Osteoblast (primary cell): ENCODE measurements at regions not wholly inside any gene's neighbourhood (a gene's known extent, or its start where the extent isn't known, plus 50 kb on each side); places are given as distances from the start of the nearest gene placed in this dataset.
"Not testable (repeated sequence)": the region's sequence is repeated elsewhere in the genome, so short reads cannot be mapped to it uniquely, and the experiment has no call there.

ENCODE experiments used
- DNase-seq: peaks from one replicate; pipeline ENCODE4 v3.0.0; 2011; ENCODE audit warnings: low spot score, mixed read lengths; ENCODE audit not compliant: insufficient read length; ENCODE audit errors: missing footprints
- H2AFZ ChIP-seq: 2 replicates; pipeline ENCODE4 v1.6.0; 2011; ENCODE audit warnings: mild to moderate bottlenecking, low read length
- H3K27ac ChIP-seq: 2 replicates; pipeline ENCODE4 v1.5.1; 2011; ENCODE audit warnings: mild to moderate bottlenecking, low read depth, low read length, moderate library complexity
- H3K27me3 ChIP-seq: 2 replicates; pipeline ENCODE4 v1.6.0; 2012; ENCODE audit warnings: mild to moderate bottlenecking, control low read depth, inconsistent platforms, low read length, moderate library complexity; ENCODE audit not compliant: insufficient read depth
- H3K36me3 ChIP-seq: 2 replicates; pipeline ENCODE4 v1.5.1; 2011; ENCODE audit warnings: mild to moderate bottlenecking, low read length, control low read depth, moderate library complexity; ENCODE audit not compliant: insufficient read depth
- H3K4me1 ChIP-seq: 2 replicates; pipeline ENCODE4 v1.5.1; 2011; ENCODE audit warnings: mild to moderate bottlenecking, low read length, control low read depth, moderate library complexity; ENCODE audit not compliant: insufficient read depth
- H3K4me2 ChIP-seq: 2 replicates; pipeline ENCODE4 v1.6.0; 2011; ENCODE audit warnings: mild to moderate bottlenecking, low read length; ENCODE audit not compliant: insufficient read depth
- H3K4me3 ChIP-seq: fragments of 200-600 bp; sonication (generic); 3 replicates; pipeline ENCODE4 v1.5.1; 2012; ENCODE audit warnings: mild to moderate bottlenecking, low read length, inconsistent platforms; ENCODE audit not compliant: insufficient read depth
- H3K79me2 ChIP-seq: 2 replicates; pipeline ENCODE4 v1.6.0; 2012; ENCODE audit warnings: mild to moderate bottlenecking, low read length, control low read depth, inconsistent platforms; ENCODE audit not compliant: insufficient read depth
- H3K9me3 ChIP-seq: 2 replicates; pipeline ENCODE4 v1.5.1; 2011; ENCODE audit warnings: low read depth, low read length, control low read depth
- H4K20me1 ChIP-seq: 2 replicates; pipeline ENCODE4 v1.6.0; 2012; ENCODE audit warnings: mild to moderate bottlenecking, low read length, control low read depth; ENCODE audit not compliant: insufficient read depth
- TF ChIP-seq, protein P1 (sequence below): IDR thresholded peaks from 2 replicates; pipeline ENCODE4 v1.5.1; 2011; ENCODE audit warnings: mild to moderate bottlenecking, low read depth, low read length, moderate library complexity; ENCODE audit errors: extremely low read depth

DNA sequence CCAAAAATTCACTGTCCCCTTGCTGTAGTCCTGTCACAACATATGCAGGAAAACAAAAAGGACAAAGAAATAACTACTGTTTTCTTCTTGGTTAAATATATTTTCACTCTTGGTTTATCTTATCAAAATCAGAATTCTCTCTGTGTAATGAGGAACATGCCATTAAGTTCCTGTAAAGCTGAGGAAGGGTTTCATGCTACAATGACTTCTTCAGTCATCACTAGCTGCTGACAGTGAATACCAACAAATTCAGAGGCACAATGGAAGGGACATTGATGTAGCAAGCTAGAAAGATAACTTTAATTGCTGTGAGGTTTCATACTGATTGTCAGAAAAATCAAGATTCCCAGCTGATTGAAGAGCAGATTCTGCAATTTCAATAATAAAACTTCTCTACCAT lies 782.9 kb upstream of the HTR2C start:
- H4K20me1 ChIP-seq = no peaks in the 10 kb centered on the region
- H3K9me3 ChIP-seq = no peaks in the 10 kb centered on the region
- TF ChIP-seq, protein P1, sequence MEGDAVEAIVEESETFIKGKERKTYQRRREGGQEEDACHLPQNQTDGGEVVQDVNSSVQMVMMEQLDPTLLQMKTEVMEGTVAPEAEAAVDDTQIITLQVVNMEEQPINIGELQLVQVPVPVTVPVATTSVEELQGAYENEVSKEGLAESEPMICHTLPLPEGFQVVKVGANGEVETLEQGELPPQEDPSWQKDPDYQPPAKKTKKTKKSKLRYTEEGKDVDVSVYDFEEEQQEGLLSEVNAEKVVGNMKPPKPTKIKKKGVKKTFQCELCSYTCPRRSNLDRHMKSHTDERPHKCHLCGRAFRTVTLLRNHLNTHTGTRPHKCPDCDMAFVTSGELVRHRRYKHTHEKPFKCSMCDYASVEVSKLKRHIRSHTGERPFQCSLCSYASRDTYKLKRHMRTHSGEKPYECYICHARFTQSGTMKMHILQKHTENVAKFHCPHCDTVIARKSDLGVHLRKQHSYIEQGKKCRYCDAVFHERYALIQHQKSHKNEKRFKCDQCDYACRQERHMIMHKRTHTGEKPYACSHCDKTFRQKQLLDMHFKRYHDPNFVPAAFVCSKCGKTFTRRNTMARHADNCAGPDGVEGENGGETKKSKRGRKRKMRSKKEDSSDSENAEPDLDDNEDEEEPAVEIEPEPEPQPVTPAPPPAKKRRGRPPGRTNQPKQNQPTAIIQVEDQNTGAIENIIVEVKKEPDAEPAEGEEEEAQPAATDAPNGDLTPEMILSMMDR = no peak
- H3K27ac ChIP-seq = no peak overlapping the region
- H3K36me3 ChIP-seq = no peaks in the 10 kb centered on the region
- no peak overlapping the region for H3K4me3 ChIP-seq
- H3K27me3 ChIP-seq = peaks cover 7% of the 10 kb centered on the region
- no peak overlapping the region for H3K4me2 ChIP-seq
- H3K4me1 ChIP-seq = no peaks in the 10 kb centered on the region
- H3K79me2 ChIP-seq = no peaks in the 10 kb centered on the region
- no peak for DNase-seq
- H2AFZ ChIP-seq = no peak overlapping the region

- no peaks in the 10 kb centered on the region for H4K20me1 ChIP-seq
- no peak for DNase-seq
- no peaks in the 10 kb centered on the region for H3K9me3 ChIP-seq
- no peaks in the 10 kb centered on the region for H3K36me3 ChIP-seq
- H3K79me2 ChIP-seq = no peaks in the 10 kb centered on the region
- no peak overlapping the region for H3K4me3 ChIP-seq
- H3K4me1 ChIP-seq = no peaks in the 10 kb centered on the region
- no peak overlapping the region for H2AFZ ChIP-seq
- TF ChIP-seq, protein P1 = no peak
- peaks cover 2% of the 10 kb centered on the region for H3K27me3 ChIP-seq
- no peak overlapping the region for H3K4me2 ChIP-seq
- H3K27ac ChIP-seq = no peak overlapping the region
Measured at GRCh38 chrX:113793563-113793962, 790.3 kb upstream of the HTR2C start.

DNA sequence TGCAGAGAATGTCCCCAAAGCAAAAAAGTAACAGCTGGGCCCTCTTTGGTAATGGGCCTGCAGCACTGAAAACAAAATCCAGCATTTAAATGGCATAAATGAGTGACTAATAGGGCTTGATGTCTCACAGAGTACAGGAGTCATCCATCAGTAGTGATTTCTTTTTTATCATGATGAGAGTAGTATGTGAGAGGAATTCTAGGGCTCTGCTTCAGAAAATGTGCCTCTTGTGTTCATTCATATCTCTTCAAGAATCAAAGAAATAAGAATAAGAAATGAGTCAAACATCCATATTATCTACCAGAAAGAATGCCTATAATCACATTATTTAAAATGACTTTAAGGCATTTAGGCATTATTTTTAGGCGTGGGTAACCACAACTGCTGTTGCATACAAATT lies 792.9 kb upstream of the HTR2C start:
- no peaks in the 10 kb centered on the region for H3K4me1 ChIP-seq
- no peak overlapping the region for H3K4me3 ChIP-seq
- H2AFZ ChIP-seq = no peak overlapping the region
- H3K36me3 ChIP-seq = no peaks in the 10 kb centered on the region
- no peak overlapping the region for H3K27ac ChIP-seq
- DNase-seq = no peak
- TF ChIP-seq, protein P1 = no peak
- H4K20me1 ChIP-seq = no peaks in the 10 kb centered on the region
- peaks cover 3% of the 10 kb centered on the region for H3K27me3 ChIP-seq
- H3K79me2 ChIP-seq = no peaks in the 10 kb centered on the region
- H3K4me2 ChIP-seq = no peak overlapping the region
- no peaks in the 10 kb centered on the region for H3K9me3 ChIP-seq

GRCh38 chrX:113784754-113785153 lies 799.1 kb upstream of the HTR2C start:
- H3K4me2 ChIP-seq, H3K36me3 ChIP-seq, H3K27ac ChIP-seq, H2AFZ ChIP-seq, H3K4me3 ChIP-seq, H3K4me1 ChIP-seq, H3K9me3 ChIP-seq, H3K27me3 ChIP-seq, H4K20me1 ChIP-seq, DNase-seq, H3K79me2 ChIP-seq: not testable (repeated sequence)
